ENCODE measurements at regions not wholly inside any gene's neighbourhood (a gene's known extent, or its start where the extent isn't known, plus 50 kb on each side); places are given as distances from the start of the nearest gene placed in this dataset.

GRCh38 chr4:181438641-181439040, 804.6 kb upstream of the TENM3 start:
- TF ChIP-seq, protein P1, sequence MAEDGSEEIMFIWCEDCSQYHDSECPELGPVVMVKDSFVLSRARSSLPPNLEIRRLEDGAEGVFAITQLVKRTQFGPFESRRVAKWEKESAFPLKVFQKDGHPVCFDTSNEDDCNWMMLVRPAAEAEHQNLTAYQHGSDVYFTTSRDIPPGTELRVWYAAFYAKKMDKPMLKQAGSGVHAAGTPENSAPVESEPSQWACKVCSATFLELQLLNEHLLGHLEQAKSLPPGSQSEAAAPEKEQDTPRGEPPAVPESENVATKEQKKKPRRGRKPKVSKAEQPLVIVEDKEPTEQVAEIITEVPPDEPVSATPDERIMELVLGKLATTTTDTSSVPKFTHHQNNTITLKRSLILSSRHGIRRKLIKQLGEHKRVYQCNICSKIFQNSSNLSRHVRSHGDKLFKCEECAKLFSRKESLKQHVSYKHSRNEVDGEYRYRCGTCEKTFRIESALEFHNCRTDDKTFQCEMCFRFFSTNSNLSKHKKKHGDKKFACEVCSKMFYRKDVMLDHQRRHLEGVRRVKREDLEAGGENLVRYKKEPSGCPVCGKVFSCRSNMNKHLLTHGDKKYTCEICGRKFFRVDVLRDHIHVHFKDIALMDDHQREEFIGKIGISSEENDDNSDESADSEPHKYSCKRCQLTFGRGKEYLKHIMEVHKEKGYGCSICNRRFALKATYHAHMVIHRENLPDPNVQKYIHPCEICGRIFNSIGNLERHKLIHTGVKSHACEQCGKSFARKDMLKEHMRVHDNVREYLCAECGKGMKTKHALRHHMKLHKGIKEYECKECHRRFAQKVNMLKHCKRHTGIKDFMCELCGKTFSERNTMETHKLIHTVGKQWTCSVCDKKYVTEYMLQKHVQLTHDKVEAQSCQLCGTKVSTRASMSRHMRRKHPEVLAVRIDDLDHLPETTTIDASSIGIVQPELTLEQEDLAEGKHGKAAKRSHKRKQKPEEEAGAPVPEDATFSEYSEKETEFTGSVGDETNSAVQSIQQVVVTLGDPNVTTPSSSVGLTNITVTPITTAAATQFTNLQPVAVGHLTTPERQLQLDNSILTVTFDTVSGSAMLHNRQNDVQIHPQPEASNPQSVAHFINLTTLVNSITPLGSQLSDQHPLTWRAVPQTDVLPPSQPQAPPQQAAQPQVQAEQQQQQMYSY (CRISPR knock-in tag; IDR thresholded peaks at IDR 0.05): no peak
- TF ChIP-seq TCF7 (IDR thresholded peaks at IDR 0.05; ENCODE audit: borderline replicate concordance) (no peak), POLR2A (IDR thresholded peaks at IDR 0.05; ENCODE audit: low read depth, low read length) (no peak), NRF1 (conservative IDR thresholded peaks at IDR 0.05; ENCODE audit: low read depth, low read length) (no peak), JUND (IDR thresholded peaks at IDR 0.05; ENCODE audit: low read depth, low read length) (no peak), DPF2 (IDR thresholded peaks at IDR 0.05) (no peak), BMI1 (IDR thresholded peaks at IDR 0.05; ENCODE audit: borderline replicate concordance) (no peak), RELA (IDR thresholded peaks at IDR 0.05; ENCODE audit: borderline replicate concordance, partially characterized antibody) (no peak), POLR2AphosphoS5 (IDR thresholded peaks at IDR 0.05; ENCODE audit: low read length) (no peak)
- TF ChIP-seq, protein P2, sequence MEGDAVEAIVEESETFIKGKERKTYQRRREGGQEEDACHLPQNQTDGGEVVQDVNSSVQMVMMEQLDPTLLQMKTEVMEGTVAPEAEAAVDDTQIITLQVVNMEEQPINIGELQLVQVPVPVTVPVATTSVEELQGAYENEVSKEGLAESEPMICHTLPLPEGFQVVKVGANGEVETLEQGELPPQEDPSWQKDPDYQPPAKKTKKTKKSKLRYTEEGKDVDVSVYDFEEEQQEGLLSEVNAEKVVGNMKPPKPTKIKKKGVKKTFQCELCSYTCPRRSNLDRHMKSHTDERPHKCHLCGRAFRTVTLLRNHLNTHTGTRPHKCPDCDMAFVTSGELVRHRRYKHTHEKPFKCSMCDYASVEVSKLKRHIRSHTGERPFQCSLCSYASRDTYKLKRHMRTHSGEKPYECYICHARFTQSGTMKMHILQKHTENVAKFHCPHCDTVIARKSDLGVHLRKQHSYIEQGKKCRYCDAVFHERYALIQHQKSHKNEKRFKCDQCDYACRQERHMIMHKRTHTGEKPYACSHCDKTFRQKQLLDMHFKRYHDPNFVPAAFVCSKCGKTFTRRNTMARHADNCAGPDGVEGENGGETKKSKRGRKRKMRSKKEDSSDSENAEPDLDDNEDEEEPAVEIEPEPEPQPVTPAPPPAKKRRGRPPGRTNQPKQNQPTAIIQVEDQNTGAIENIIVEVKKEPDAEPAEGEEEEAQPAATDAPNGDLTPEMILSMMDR (IDR thresholded peaks at IDR 0.05 in 2 of 3, conservative IDR thresholded peaks at IDR 0.05 in 1 of 3; ENCODE audit: control insufficient read depth in 2 of 3, extremely low read depth in 1 of 3, insufficient read depth in 1 of 3, low read depth in 3 of 3, low read length in 3 of 3): no peak

Data from GM12878 (cell line).